D721Med (cell line): ENCODE measurements at regions not wholly inside any gene's neighbourhood (a gene's known extent, or its start where the extent isn't known, plus 50 kb on each side); places are given as distances from the start of the nearest gene placed in this dataset.

Experiments used
- DNase-seq: peaks from one replicate; pipeline ENCODE4 v3.0.0; 2011; ENCODE audit warnings: low spot score; ENCODE audit not compliant: insufficient read length
- FAIRE-seq: peaks from 2 replicates; lab custom pipeline; 2011; peaks lifted over from hg19 to GRCh38; lab: Jason Lieb, UNC
- CTCF ChIP-seq: IDR thresholded peaks from 2 replicates; pipeline ENCODE4 v1.5.1; 2012; ENCODE audit warnings: mild to moderate bottlenecking, control low read depth; ENCODE audit not compliant: insufficient read depth; ENCODE audit errors: missing control alignments

DNA sequence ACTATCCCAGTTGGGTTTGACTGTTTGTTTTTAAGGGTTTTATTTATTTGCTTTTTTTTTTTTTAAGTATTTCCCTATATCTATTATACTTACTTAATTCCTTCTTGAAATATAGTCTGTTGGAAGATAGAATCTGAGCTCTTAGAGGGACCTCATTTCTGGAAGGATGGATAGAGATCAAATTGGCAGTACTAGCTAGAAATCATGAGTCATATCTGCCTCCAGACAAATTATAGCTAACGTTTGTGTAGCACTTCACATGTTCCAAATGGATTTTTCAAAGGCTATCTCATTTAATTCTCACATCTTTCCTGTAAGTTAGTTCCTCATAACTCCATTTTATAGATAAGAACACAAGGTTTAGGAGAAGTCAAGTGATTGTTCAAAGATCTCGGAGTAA lies 384.7 kb downstream of the ZIC1 start:
- no peak for TF ChIP-seq CTCF
- FAIRE-seq, result no peak
- no peak for DNase-seq

DNA sequence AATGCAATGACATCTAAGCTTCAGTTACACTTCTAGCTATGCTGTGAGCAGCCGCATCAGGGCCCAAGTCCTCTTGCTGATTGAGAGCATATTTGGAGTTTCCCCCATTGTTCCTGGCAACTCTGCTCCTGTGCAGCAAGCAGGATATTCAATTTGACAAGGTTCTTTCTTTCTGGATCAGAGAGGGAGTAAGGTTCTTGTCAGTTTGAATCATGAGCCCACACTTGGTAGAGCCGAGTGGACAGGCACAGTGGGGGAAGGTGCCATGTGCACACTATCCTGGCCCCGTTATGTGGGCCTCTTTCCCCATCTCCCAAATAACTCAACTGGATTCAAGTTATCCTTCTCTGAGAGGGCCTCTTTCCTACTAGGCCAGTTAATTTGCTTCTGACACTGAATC lies 385.4 kb downstream of the ZIC1 start:
- no peak for DNase-seq
- no peak for TF ChIP-seq CTCF
- no peak for FAIRE-seq

DNA sequence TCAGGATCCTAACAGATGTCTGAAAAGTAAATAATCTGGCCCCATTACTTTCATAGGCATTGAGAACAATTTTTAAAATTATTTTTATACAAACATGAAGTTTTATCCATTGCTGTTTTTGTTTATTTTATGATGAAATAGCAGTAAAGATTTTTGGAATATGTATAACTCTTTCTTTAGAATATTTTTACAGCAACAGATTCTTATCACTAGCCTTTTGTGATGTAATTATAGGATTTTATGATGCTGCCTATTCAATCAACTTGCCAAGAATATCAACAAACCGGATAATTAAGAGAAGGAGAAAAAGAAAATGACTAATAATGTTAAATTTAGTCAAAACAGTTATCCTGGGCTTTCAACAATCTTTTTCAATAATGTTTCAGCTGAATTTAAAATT lies 386.3 kb downstream of the ZIC1 start:
- no peak for DNase-seq
- FAIRE-seq, result no peak
- TF ChIP-seq CTCF, result no peak

GRCh38 chr3:147797095-147797494 lies 387.9 kb downstream of the ZIC1 start:
- TF ChIP-seq CTCF, result no peak
- FAIRE-seq, result no peak
- no peak for DNase-seq

DNA sequence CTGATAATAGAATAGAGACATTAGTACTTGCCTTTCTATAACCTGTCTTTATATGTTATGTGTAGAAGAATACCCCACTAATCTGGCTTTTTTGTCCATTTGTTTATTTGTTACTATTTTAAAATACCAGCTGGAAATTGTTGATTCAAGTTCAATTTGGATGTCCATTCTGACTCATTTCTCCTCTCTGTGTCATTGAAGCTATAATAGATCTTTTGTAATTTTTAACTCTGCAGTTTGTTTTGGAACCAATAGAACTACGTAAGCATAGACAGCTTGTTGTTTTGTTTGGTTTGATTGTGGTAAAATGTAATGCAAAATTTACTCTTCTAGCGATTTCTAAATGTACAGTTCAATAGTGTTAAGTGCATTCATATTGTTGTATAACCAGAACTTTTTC lies 390.4 kb downstream of the ZIC1 start:
- no peak for TF ChIP-seq CTCF
- no peak for DNase-seq
- FAIRE-seq, result no peak

DNA sequence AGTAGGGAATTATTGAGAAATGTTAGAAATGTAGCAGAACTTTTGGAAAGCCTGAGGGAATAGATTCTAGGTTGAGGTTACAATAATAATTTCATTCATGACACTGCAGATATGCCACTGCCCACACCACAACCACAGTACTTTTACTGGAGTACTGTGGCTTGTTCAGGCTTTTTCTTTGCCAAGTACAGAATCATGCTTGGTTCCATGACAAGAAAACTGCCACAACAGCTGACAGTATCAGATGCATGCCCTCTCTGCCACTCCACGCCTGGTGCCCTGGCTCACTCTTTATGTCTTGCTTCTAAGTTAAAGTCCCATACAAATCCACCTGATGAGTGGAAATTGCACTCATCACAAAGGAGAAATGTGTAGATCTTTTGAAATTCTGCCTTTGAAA lies 398.6 kb downstream of the ZIC1 start:
- no peak for TF ChIP-seq CTCF
- FAIRE-seq (no peak), DNase-seq (no peak)

DNA sequence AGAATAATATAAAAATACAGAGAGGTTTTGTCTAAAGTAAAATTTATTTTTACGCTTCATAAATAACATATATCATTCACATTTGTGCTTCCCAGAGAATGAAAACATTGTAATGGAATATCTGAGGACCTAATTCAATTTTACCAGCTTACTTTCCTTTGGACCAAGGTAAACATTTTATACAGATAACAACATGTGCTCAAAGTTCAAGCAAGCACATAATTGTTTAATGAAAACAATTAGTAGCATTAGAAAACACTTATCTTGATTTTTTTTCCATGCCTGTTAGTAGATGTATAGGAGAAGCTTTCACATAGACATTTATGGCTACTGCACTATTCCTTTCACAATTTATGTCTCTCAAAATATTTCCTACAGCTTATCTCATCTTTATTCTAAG lies 400.0 kb downstream of the ZIC1 start:
- TF ChIP-seq CTCF, result no peak
- no peak for FAIRE-seq
- no peak for DNase-seq
